ENCODE measurements at regions not wholly inside any gene's neighbourhood (a gene's known extent, or its start where the extent isn't known, plus 50 kb on each side); places are given as distances from the start of the nearest gene placed in this dataset.

GRCh38 chr4:159723341-159724048, 620.6 kb downstream of the RAPGEF2 start:
- DNase-seq (ENCODE audit: low read depth in 4 of 4, low spot score in 3 of 4) = no peak

GRCh38 chr4:159725571-159725970, 622.7 kb downstream of the RAPGEF2 start:
- no peak for DNase-seq (ENCODE audit: low read depth in 4 of 4, low spot score in 3 of 4)

- no peak for DNase-seq (ENCODE audit: low read depth in 4 of 4, low spot score in 3 of 4)
Observed at GRCh38 chr4:159735281-159736207, 632.7 kb downstream of the RAPGEF2 start.

- no peak for DNase-seq (ENCODE audit: low read depth in 4 of 4, low spot score in 3 of 4)
Observed at GRCh38 chr4:159736411-159736810, 633.5 kb downstream of the RAPGEF2 start.

- DNase-seq (ENCODE audit: low read depth in 4 of 4, low spot score in 3 of 4) = no peak
Observed at GRCh38 chr4:159743971-159744370, 641.1 kb downstream of the RAPGEF2 start.

- no peak for DNase-seq (ENCODE audit: low read depth in 4 of 4, low spot score in 3 of 4)
Observed at GRCh38 chr4:159747983-159748382, 645.1 kb downstream of the RAPGEF2 start.

GRCh38 chr4:159748834-159749444, 646.1 kb downstream of the RAPGEF2 start:
- DNase-seq (ENCODE audit: low read depth in 4 of 4, low spot score in 3 of 4) = no peak

GRCh38 chr4:159757499-159757898, 654.6 kb downstream of the RAPGEF2 start:
- DNase-seq (ENCODE audit: low read depth in 4 of 4, low spot score in 3 of 4) = peak in 1 of 4 donors; percentile 14

- no peak for DNase-seq (ENCODE audit: low read depth in 4 of 4, low spot score in 3 of 4)
Observed at GRCh38 chr4:159758061-159758460, 655.2 kb downstream of the RAPGEF2 start.

- no peak for DNase-seq (ENCODE audit: low read depth in 4 of 4, low spot score in 3 of 4)
Observed at GRCh38 chr4:159762672-159763071, 659.8 kb downstream of the RAPGEF2 start.

- DNase-seq (ENCODE audit: low read depth in 4 of 4, low spot score in 3 of 4) = peak; percentile 50 to 62 (median 53)
Observed at GRCh38 chr4:159764343-159764952, 661.6 kb downstream of the RAPGEF2 start.

GRCh38 chr4:159765382-159765781, 662.5 kb downstream of the RAPGEF2 start:
- no peak for DNase-seq (ENCODE audit: low read depth in 4 of 4, low spot score in 3 of 4)

- DNase-seq (ENCODE audit: low read depth in 4 of 4, low spot score in 3 of 4) = no peak
Observed at GRCh38 chr4:159766241-159766640, 663.4 kb downstream of the RAPGEF2 start.

- DNase-seq (ENCODE audit: low read depth in 4 of 4, low spot score in 3 of 4) = no peak
Observed at GRCh38 chr4:159767406-159767805, 664.5 kb downstream of the RAPGEF2 start.

- DNase-seq (ENCODE audit: low read depth in 4 of 4, low spot score in 3 of 4) = no peak
Observed at GRCh38 chr4:159768016-159768415, 665.1 kb downstream of the RAPGEF2 start.

- no peak for DNase-seq (ENCODE audit: low read depth in 4 of 4, low spot score in 3 of 4)
Observed at GRCh38 chr4:159770401-159770800, 667.5 kb downstream of the RAPGEF2 start.

GRCh38 chr4:159770969-159771368, 668.1 kb downstream of the RAPGEF2 start:
- DNase-seq (ENCODE audit: low read depth in 4 of 4, low spot score in 3 of 4) = no peak

GRCh38 chr4:159776961-159777360, 674.1 kb downstream of the RAPGEF2 start:
- DNase-seq (ENCODE audit: low read depth in 4 of 4, low spot score in 3 of 4) = no peak

- no peak for DNase-seq (ENCODE audit: low read depth in 4 of 4, low spot score in 3 of 4)
Observed at GRCh38 chr4:159777689-159778088, 674.8 kb downstream of the RAPGEF2 start.

- no peak for DNase-seq (ENCODE audit: low read depth in 4 of 4, low spot score in 3 of 4)
Observed at GRCh38 chr4:159778298-159778697, 675.4 kb downstream of the RAPGEF2 start.

GRCh38 chr4:159779716-159780115, 676.8 kb downstream of the RAPGEF2 start:
- no peak for DNase-seq (ENCODE audit: low read depth in 4 of 4, low spot score in 3 of 4)

Measured in left renal pelvis (tissue), 4 donors.